Sigmoid colon (tissue), 6 donors: ENCODE measurements at regions not wholly inside any gene's neighbourhood (a gene's known extent, or its start where the extent isn't known, plus 50 kb on each side); places are given as distances from the start of the nearest gene placed in this dataset.

Experiments
- DNase-seq: peaks from one replicate; pipeline ENCODE4 v3.0.0-alpha.2; 2019
- H3K27ac ChIP-seq, 4 donors: fragments of 200-600 bp; sonication (generic); one replicate each; pipeline ENCODE4 v1.5.1; 2016 to 2019; ENCODE audit warnings: mild to moderate bottlenecking in 1 of 4
- H3K27me3 ChIP-seq, 3 donors: fragments of 200-600 bp; sonication (generic); one replicate each; pipeline ENCODE4 v1.5.1; 2019; ENCODE audit warnings: mild to moderate bottlenecking in 1 of 3
- H3K36me3 ChIP-seq, 4 donors: fragments of 200-600 bp; sonication (generic); one replicate each; pipeline ENCODE4 v1.5.1; 2016 to 2019
- H3K4me1 ChIP-seq, 4 donors: fragments of 200-600 bp; sonication (generic); one replicate each; pipeline ENCODE4 v1.5.1; 2017 to 2019
- H3K4me3 ChIP-seq, 4 donors: fragments of 200-600 bp; sonication (generic); one replicate each; pipeline ENCODE4 v1.5.1; 2017 to 2019; ENCODE audit warnings: mild to moderate bottlenecking in 2 of 4, moderate library complexity in 1 of 4
- H3K9me3 ChIP-seq, 4 donors: fragments of 200-600 bp in 3 of 4; sonication (generic) in 3 of 4; one replicate each; pipeline versions ENCODE4 v1.5.1 to v1.6.1; 2013 to 2019
- CTCF ChIP-seq, 4 experiments: fragments of 450-650 bp in 3 of 4; fragments of 200-600 bp in 1 of 4; IDR thresholded peaks; one replicate each; pipeline ENCODE4 v1.5.1; 2016 to 2019; ENCODE audit warnings: antibody characterized with exemption in 4 of 4, mild to moderate bottlenecking in 3 of 4, moderate library complexity in 2 of 4
- EP300 ChIP-seq, 4 donors: sonication (generic); formaldehyde crosslinking; IDR thresholded peaks; one replicate each; pipeline ENCODE4 v1.6.1; 2017; ENCODE audit warnings: antibody characterized with exemption in 4 of 4
- POLR2A ChIP-seq, 2 donors: fragments of 450-650 bp; IDR thresholded peaks; one replicate each; pipeline ENCODE4 v1.6.1; 2016; ENCODE audit warnings: antibody characterized with exemption in 2 of 2, mild to moderate bottlenecking in 2 of 2, moderate library complexity in 2 of 2
- POLR2AphosphoS5 ChIP-seq, 4 donors: sonication (generic); formaldehyde crosslinking; IDR thresholded peaks; one replicate each; pipeline ENCODE4 v1.6.1; 2017; ENCODE audit warnings: antibody characterized with exemption in 4 of 4
- WGBS, 2 donors: extraction: QIAGEN DNeasy Blood & Tissue Kit; methylation state at CpG; one replicate each; pipeline ENCODE4 v1.1.7; 2013; 5-methylcytosine and 5-hydroxymethylcytosine counted together
- intact Hi-C: fragments of 100-400 bp; cut with DNase I; formaldehyde crosslinking; loops from one replicate; pipeline ENCODE4 v1.15.1; 2023
- donor health status: healthy with polysubstance abuse.
- donor health status: healthy.

DNA sequence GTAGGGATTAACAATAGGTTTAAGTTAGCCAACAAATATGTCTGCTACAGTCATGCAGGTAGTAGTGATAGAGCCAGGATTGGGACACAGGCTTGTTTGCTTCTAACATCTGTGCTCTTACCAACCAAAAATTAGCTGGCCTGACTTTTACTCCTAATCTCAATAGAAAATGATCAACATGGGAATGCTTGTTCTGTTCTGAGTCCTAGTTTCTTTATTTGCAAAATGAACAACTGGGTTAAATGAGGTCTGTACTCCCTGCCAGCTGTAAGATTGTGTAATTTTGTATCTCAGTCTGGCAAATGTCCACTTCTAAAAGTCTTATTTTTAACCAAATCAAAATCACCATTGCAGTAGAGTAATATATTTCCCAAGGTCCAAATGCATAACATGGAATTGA, 216.8 kb downstream of the NMUR2 start:
- TF ChIP-seq CTCF (IDR thresholded peaks at IDR 0.05) (no peak), POLR2A (IDR thresholded peaks at IDR 0.05) (no peak), POLR2AphosphoS5 (IDR thresholded peaks at IDR 0.05) (no peak), EP300 (IDR thresholded peaks at IDR 0.05) (no peak)
- H3K27ac ChIP-seq = no peak overlapping the region
- no peaks in the 10 kb centered on the region for H3K36me3 ChIP-seq

GRCh38 chr5:152187668-152188067, 217.4 kb downstream of the NMUR2 start:
- no peaks in the 10 kb centered on the region for H3K36me3 ChIP-seq
- H3K27ac ChIP-seq = no peak overlapping the region
- TF ChIP-seq POLR2A (IDR thresholded peaks at IDR 0.05) (no peak), EP300 (IDR thresholded peaks at IDR 0.05) (no peak), CTCF (IDR thresholded peaks at IDR 0.05) (no peak), POLR2AphosphoS5 (IDR thresholded peaks at IDR 0.05) (no peak)

More for the DNA sequence above, 216.8 kb downstream of the NMUR2 start:
- intact Hi-C loops = no loop called here
- H3K9me3 ChIP-seq = peaks cover 0 to 5% (median 1%) of the 10 kb centered on the region in 4 donors
- no peaks in the 10 kb centered on the region for H3K27me3 ChIP-seq
- no peaks in the 10 kb centered on the region for H3K4me1 ChIP-seq
- H3K4me3 ChIP-seq = no peak overlapping the region
- no peak for DNase-seq

GRCh38 chr5:152185547-152186245, 219.4 kb downstream of the NMUR2 start:
- intact Hi-C loops = no loop called here
- DNase-seq = no peak
- no peaks in the 10 kb centered on the region for H3K27me3 ChIP-seq
- H3K4me1 ChIP-seq = no peaks in the 10 kb centered on the region
- H3K9me3 ChIP-seq = peaks cover 0 to 3% (median 1%) of the 10 kb centered on the region in 4 donors
- 52 to 54% methylated on average over 9 of the region's 9 CpGs for WGBS, 2 donors
- H3K27ac ChIP-seq = no peak overlapping the region
- H3K36me3 ChIP-seq = no peaks in the 10 kb centered on the region
- TF ChIP-seq CTCF (IDR thresholded peaks at IDR 0.05) (no peak), POLR2A (IDR thresholded peaks at IDR 0.05) (no peak), EP300 (IDR thresholded peaks at IDR 0.05) (no peak), POLR2AphosphoS5 (IDR thresholded peaks at IDR 0.05) (no peak)
- H3K4me3 ChIP-seq = no peak overlapping the region

More at GRCh38 chr5:152187668-152188067, 217.4 kb downstream of the NMUR2 start:
- no peak for DNase-seq
- Histone ChIP-seq H3K4me3 (no peak overlapping the region), H3K27me3 (no peaks in the 10 kb centered on the region), H3K4me1 (no peaks in the 10 kb centered on the region), H3K9me3 (peaks cover 0 to 3% (median 1%) of the 10 kb centered on the region in 4 donors)
- intact Hi-C loops = no loop called here

- TF ChIP-seq POLR2AphosphoS5 (IDR thresholded peaks at IDR 0.05) (no peak), EP300 (IDR thresholded peaks at IDR 0.05) (no peak), CTCF (IDR thresholded peaks at IDR 0.05) (no peak), POLR2A (IDR thresholded peaks at IDR 0.05) (no peak)
- Histone ChIP-seq H3K27me3 (no peaks in the 10 kb centered on the region), H3K36me3 (no peaks in the 10 kb centered on the region), H3K9me3 (peaks cover 0 to 3% (median 1%) of the 10 kb centered on the region in 4 donors), H3K27ac (no peak overlapping the region), H3K4me1 (no peaks in the 10 kb centered on the region), H3K4me3 (no peak overlapping the region)
- intact Hi-C loops = no loop called here
- WGBS, 2 donors = 64 to 69% methylated on average over 2 of the region's 2 CpGs
- DNase-seq = no peak
Observed at GRCh38 chr5:152184266-152184665, 220.8 kb downstream of the NMUR2 start.

DNA sequence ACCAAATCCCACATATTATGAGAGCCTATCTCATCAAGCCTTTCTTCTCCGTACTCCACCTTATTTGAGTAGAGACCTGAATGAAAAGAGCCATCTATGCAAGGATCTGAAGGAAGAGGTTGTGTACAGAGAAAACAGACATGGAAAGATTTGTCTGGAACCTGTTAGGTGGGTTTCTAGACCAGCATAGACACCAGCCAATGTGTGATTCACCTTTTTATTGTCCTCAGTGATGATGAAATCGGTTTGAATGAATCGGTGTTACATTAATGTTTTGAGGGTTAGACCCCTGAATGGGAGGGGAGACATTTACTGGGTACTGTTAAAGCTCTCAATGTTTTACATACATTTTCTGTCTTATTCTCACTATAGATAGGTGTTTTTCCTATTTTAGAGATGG, 223.6 kb downstream of the NMUR2 start:
- WGBS, 2 donors = 72 to 90% methylated on average over 3 of the region's 3 CpGs
- no peaks in the 10 kb centered on the region for H3K9me3 ChIP-seq
- intact Hi-C loops = no loop called here
- H3K27me3 ChIP-seq = no peaks in the 10 kb centered on the region
- no peak overlapping the region for H3K27ac ChIP-seq
- TF ChIP-seq POLR2A (IDR thresholded peaks at IDR 0.05) = no peak
- no peak for TF ChIP-seq POLR2AphosphoS5 (IDR thresholded peaks at IDR 0.05)
- TF ChIP-seq EP300 (IDR thresholded peaks at IDR 0.05) = no peak
- TF ChIP-seq CTCF (IDR thresholded peaks at IDR 0.05) = no peak
- H3K4me1 ChIP-seq = no peaks in the 10 kb centered on the region
- H3K4me3 ChIP-seq = no peak overlapping the region
- H3K36me3 ChIP-seq = no peaks in the 10 kb centered on the region
- no peak for DNase-seq
